ENCODE measurements at regions not wholly inside any gene's neighbourhood (a gene's known extent, or its start where the extent isn't known, plus 50 kb on each side); places are given as distances from the start of the nearest gene placed in this dataset.

- TF ChIP-seq CTCF (conservative IDR thresholded peaks at IDR 0.05) (no peak), ZFX (IDR thresholded peaks at IDR 0.05) (no peak)
Measured at GRCh38 chr7:142602183-142602582, 147.1 kb upstream of the PRSS1 start.
